Stimulated activated CD8-positive, alpha-beta memory T cell treated with anti-CD3 and anti-CD28 coated beads, Interleukin-4, amount 100 ng/mL, for 24 hours (primary cell): ENCODE measurements at regions not wholly inside any gene's neighbourhood (a gene's known extent, or its start where the extent isn't known, plus 50 kb on each side); places are given as distances from the start of the nearest gene placed in this dataset.
"Not testable (repeated sequence)": the region's sequence is repeated elsewhere in the genome, so short reads cannot be mapped to it uniquely, and the experiment has no call there.

Experiments
- DNase-seq: peaks from one replicate; pipeline ENCODE4 v3.0.0-alpha.2; 2020; ENCODE audit warnings: low read depth

- DNase-seq, result no peak
Measured at GRCh38 chr14:105694961-105695360, 168.6 kb downstream of the TMEM121 start.

DNA sequence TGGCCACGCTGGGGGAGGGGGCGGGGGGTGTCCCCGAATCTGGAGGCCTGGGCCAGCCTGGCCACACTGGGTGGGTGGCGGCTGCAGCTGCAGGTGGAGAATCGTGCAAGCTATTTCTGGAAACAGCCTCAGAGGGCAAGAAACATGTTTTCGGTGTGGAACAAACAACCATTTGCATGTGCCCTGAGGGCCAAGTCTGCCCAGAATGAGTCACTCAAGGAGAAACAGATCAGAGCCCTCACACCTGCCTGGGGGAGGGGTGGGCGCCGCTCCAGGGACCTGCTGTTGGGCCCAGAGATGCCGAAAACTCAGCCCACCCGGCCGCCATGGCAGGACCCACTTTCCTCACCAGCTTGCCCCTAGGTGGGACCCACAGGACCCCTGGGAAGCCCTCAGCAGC is 170.0 kb downstream of the TMEM121 start:
- DNase-seq, result not testable (repeated sequence)

DNA sequence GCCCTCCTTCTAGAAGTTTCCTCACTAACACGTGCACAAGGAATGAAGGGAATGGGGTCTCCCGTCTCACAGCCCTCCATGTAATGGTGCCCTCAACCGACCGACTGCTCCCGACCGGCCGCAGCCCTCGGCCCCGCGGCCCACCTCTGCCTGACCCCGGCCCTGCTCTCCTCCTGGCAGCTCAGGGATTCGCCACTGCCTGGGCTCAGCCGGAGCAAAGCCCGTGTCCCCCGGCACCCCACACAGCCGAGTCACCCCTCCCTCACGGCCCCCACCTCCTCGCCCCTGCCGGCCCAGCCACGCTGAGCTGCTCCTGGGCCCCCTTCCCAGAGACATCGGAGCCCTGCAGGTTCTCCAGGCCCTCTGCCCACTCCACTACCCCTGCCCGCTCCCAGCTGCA is 171.0 kb downstream of the TMEM121 start:
- not testable (repeated sequence) for DNase-seq

- DNase-seq, result not testable (repeated sequence)
Measured at GRCh38 chr14:105697955-105698354, 171.6 kb downstream of the TMEM121 start.

- not testable (repeated sequence) for DNase-seq
Measured at GRCh38 chr14:105698940-105699556, 172.7 kb downstream of the TMEM121 start.

GRCh38 chr14:105699706-105700105 is 173.3 kb downstream of the TMEM121 start:
- not testable (repeated sequence) for DNase-seq

GRCh38 chr14:105700146-105700545 is 173.8 kb downstream of the TMEM121 start:
- DNase-seq, result not testable (repeated sequence)

- no peak for DNase-seq
Measured at GRCh38 chr14:105700622-105701288, 174.4 kb downstream of the TMEM121 start.

GRCh38 chr14:105701456-105702274 is 175.3 kb downstream of the TMEM121 start:
- no peak for DNase-seq

DNA sequence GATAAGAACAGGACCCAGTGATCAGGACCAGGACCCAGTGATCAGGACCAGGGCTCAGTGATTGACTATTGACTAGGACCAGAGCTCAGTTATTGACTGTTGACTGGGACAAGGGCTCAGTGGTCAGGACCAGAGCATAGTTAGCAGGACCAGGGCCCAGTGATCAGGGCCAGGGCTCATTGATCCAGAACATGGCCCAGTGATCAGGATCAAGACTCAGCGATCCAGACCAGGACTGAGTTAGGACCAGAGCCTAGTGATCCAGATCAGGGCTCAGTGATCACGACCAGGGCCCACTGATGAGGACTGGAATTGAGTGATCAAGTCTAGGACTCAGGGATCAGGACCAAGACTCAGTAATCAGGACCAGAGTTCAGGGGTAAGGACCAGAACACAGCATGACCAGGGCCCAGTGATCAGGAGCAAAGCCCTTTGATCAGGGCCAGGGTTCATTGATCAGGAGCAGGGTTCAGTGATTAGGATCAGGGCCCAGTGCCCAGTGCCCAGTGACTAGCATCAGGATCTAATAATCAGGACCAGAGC is 176.0 kb downstream of the TMEM121 start:
- no peak for DNase-seq

DNA sequence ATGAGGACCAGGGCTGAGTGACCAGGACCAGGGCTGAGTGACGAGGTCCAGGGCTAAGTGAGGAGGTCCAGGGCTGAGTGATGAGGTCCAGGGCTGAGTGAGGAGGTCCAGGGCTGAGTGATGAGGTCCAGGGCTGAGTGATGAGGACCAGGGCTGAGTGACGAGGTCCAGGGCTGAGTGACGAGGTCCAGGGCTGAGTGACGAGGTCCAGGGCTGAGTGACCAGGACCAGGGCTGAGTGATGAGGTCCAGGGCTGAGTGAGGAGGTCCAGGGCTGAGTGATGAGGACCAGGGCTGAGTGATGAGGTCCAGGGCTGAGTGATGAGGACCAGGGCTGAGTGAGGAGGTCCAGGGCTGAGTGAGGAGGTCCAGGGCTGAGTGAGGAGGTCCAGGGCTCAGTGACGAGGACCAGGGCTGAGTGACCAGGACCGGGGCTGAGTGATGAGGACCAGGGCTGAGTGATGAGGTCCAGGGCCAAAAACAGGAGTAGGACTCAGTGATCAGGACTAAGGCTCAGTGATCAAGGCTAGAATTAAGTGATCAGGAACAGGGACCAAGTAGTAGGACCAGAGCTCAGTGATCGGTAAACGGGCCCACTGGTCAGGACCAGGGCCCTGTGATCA is 176.8 kb downstream of the TMEM121 start:
- not testable (repeated sequence) for DNase-seq

DNA sequence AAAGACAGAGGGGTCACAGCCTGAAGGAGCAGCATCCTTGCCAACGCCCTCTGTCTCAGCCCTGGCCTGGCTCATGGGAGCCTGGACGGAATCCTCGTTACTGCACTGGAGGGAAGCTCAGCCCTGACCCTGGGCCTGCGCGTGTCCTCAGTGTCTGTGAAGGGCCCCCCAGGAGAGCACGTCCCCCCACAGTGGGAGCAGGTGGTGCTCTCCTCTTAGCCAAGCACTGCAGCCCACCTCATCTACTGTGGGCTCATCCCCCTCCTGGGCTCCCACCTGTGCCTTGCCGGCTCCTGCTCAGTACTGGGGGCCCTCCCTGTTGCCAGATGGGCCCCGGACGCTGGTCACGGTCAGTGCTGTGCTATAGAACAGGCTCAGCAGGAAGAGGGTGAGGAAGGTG is 177.7 kb downstream of the TMEM121 start:
- DNase-seq, result not testable (repeated sequence)

DNA sequence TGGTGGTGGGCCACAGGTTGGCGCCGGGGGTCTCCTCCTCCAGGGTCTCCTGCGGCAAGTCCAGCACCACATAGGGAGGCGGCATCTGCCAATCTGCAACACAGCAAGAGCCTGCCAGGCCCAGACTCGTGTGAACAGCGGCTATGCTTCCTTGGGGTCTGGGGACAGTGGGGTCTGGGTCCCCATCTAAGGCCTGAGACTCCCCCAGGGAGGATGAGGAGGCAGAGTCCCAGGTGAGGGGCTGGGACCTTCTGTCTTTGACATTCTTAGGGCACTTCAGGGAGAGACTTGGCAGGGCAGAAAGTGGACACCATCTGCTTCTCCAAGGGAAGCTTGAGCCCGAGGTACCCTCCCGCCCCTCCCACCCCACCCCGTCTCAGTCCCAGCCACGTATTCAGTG is 178.1 kb downstream of the TMEM121 start:
- not testable (repeated sequence) for DNase-seq

DNA sequence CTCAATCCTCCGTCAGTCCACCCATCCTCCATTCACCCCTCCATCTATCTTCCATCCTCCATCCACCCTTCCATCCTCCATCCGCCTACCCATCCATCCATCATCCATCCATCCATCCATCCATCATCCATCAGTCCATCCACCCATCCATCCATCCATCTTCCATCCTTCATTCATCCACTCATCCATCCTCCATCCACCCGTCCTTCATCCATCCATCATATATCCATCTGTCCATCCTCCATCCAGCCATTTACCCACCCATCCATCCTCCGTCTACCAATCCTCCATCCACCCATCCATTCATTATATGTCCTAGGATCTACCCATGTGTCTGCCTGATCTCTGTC is 179.1 kb downstream of the TMEM121 start:
- DNase-seq, result not testable (repeated sequence)

GRCh38 chr14:105705862-105706700 is 179.7 kb downstream of the TMEM121 start:
- not testable (repeated sequence) for DNase-seq

- not testable (repeated sequence) for DNase-seq
Measured at GRCh38 chr14:105706701-105707019, 180.3 kb downstream of the TMEM121 start.

DNA sequence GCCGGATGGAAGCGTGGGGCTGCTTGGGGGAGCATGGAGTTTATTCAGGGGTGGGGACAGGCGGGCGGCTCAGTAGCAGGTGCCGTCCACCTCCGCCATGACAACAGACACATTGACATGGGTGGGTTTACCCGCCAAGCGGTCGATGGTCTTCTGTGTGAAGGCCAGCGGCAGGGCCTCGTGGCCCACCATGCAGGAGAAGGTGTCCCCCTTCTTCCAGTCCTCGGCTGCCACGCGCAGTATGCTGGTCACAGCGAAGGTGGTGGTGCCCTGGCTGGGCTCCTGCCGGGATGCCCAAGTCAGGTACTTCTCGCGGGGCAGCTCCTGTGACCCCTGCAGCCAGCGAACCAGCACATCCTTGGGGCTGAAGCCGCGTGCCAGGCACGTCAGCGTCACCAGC is 180.7 kb downstream of the TMEM121 start:
- not testable (repeated sequence) for DNase-seq

DNA sequence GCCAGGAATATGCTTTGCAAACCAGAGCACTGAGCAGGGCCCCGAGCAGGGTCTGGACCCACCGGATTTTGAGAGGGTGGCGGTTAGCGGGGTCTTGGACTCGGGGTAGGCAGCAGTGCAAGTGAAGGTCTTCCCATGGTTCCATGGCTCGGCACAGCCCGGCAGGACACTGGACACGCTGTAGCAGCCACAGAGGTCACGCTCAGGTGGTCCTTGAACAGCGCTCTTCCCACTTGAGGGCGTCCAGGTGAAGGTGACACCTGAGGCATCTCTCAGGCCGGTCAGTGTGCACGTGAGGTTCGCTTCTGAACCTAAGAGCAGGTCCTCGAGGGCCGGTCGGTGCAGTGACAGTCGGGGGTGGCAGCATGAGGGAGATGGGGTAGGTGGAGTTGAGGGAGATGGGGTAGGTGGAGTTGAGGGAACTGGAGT is 181.4 kb downstream of the TMEM121 start:
- DNase-seq, result not testable (repeated sequence)

DNA sequence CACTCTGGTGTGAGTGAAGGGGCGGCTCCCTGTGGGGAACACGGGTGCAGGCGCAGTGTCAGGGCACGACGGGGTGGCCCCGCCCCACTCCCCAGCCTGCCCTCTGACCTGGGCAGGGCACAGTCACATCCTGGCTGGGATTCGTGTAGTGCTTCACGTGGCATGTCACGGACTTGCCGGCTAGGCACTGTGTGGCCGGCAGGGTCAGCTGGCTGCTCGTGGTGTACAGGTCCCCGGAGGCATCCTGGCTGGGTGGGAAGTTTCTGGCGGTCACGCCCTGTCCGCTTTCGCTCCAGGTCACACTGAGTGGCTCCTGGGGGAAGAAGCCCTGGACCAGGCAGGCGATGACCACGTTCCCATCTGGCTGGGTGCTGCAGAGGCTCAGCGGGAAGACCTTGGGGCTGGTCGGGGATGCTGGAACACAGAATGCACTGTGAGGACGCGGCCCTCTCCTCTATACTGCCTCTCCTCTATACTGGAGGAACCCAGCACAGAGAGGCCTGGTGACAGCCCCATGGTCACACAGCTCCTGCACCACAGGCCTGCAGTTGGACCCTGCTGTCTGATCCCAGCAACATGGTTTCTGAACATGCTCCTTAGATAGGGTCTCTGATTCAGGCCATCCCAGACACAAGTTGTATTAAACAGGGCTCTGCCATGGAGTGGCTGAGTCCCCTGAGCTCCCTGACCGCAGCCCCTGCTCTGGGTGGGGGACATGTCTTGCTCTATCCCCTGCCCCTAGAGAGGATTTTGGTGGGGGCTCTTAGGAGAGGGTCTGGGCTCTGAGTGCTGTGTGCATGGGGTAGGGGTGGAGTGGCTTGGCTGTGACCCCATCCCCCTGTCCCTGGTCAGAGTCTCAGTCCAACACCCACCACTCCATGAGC is 182.1 kb downstream of the TMEM121 start:
- not testable (repeated sequence) for DNase-seq
